IMR-90 (cell line): ENCODE measurements at regions not wholly inside any gene's neighbourhood (a gene's known extent, or its start where the extent isn't known, plus 50 kb on each side); places are given as distances from the start of the nearest gene placed in this dataset.

Experiments
- ATAC-seq: fragments of 200-7000 bp; cut with Tn5 transposase; 2 replicates; pipeline ENCODE4 v1.9.1; 2020; ENCODE audit warnings: low read depth, mild to moderate bottlenecking, moderate library complexity
- BruUV-seq: library from RNA; stranded (reverse); fragments of 400-500 nt; replicated peaks from 2 replicates; lab custom pipeline; 2021; lab: Mats Ljungman, UMichigan
- CTCF ChIA-PET: fragments of 300-600 bp; formaldehyde crosslinking; extraction: SDS; loops from one replicate; lab custom pipeline; 2021; ENCODE audit warnings: antibody characterized with exemption; lab: Yijun Ruan, JAX
- POLR2A ChIA-PET: fragments of 300-600 bp; sonication (Branson Sonifier 250); formaldehyde crosslinking; loops from one replicate; lab custom pipeline; 2022; ENCODE audit warnings: antibody characterized with exemption; ENCODE audit not compliant: unreplicated experiment; lab: Charles Lee
- DNase-seq: peaks from one replicate; pipeline ENCODE4 v3.0.0; 2013
- H2AFZ ChIP-seq: replicated peaks from 2 replicates; pipeline ENCODE3; 2013; ENCODE audit warnings: low read length, mild to moderate bottlenecking; ENCODE audit not compliant: poor library complexity
- H2AK5ac ChIP-seq: 2 replicates; pipeline ENCODE4 v1.6.1; 2013; ENCODE audit warnings: low read depth, low read length, inconsistent platforms
- H2AK9ac ChIP-seq: replicated peaks from 2 replicates; pipeline ENCODE3; 2013; ENCODE audit warnings: mild to moderate bottlenecking, low read depth, low read length, moderate library complexity; ENCODE audit not compliant: poor library complexity
- H2BK120ac ChIP-seq: 2 replicates; pipeline ENCODE4 v1.6.1; 2013; ENCODE audit warnings: low read depth, low read length, inconsistent platforms
- H2BK15ac ChIP-seq: 3 replicates; pipeline ENCODE4 v1.6.1; 2013; ENCODE audit warnings: low read depth, low read length, inconsistent platforms
- H2BK20ac ChIP-seq: 2 replicates; pipeline ENCODE4 v1.6.1; 2013; ENCODE audit warnings: low read depth, mild to moderate bottlenecking, inconsistent platforms, low read length, moderate library complexity
- H2BK5ac ChIP-seq: 2 replicates; pipeline ENCODE4 v1.6.1; 2013; ENCODE audit warnings: mild to moderate bottlenecking, low read depth, low read length, inconsistent platforms; ENCODE audit not compliant: poor library complexity, severe bottlenecking
- H3K14ac ChIP-seq: replicated peaks from 2 replicates; pipeline ENCODE4 v1.6.1; 2013; ENCODE audit warnings: low read depth, low read length, inconsistent platforms
- H3K18ac ChIP-seq: 2 replicates; pipeline ENCODE4 v1.6.1; 2013; ENCODE audit warnings: low read depth, low read length, control low read depth
- H3K23ac ChIP-seq: 2 replicates; pipeline ENCODE4 v1.6.1; 2013; ENCODE audit warnings: low read depth, low read length, inconsistent platforms
- H3K27ac ChIP-seq: 2 replicates; pipeline ENCODE4 v1.5.1; 2013; ENCODE audit warnings: mild to moderate bottlenecking, control low read depth, low read length; ENCODE audit not compliant: insufficient read depth
- H3K27me3 ChIP-seq: 2 replicates; pipeline ENCODE4 v1.6.1; 2013; ENCODE audit warnings: low read length; ENCODE audit not compliant: control insufficient read depth, insufficient read depth
- H3K36me3 ChIP-seq: 2 replicates; pipeline ENCODE4 v1.6.1; 2013; ENCODE audit warnings: low read length, mixed read lengths; ENCODE audit not compliant: control insufficient read depth, insufficient read depth
- H3K4ac ChIP-seq: 2 replicates; pipeline ENCODE4 v1.6.1; 2013; ENCODE audit warnings: low read depth, low read length, inconsistent platforms
- H3K4me1 ChIP-seq: 2 replicates; pipeline ENCODE4 v1.6.1; 2013; ENCODE audit warnings: low read length, mixed read lengths; ENCODE audit not compliant: control insufficient read depth, insufficient read depth
- H3K4me2 ChIP-seq: 2 replicates; pipeline ENCODE4 v1.6.1; 2013; ENCODE audit warnings: low read depth, mild to moderate bottlenecking, control low read depth, low read length, moderate library complexity
- H3K4me3 ChIP-seq: 2 replicates; pipeline ENCODE4 v1.5.1; 2013; ENCODE audit warnings: low read depth, mild to moderate bottlenecking, control low read depth, low read length, moderate library complexity; ENCODE audit not compliant: insufficient read depth
- H3K56ac ChIP-seq: 2 replicates; pipeline ENCODE4 v1.6.1; 2013; ENCODE audit warnings: low read length, inconsistent platforms; ENCODE audit not compliant: insufficient read depth; ENCODE audit errors: extremely low read depth
- H3K79me1 ChIP-seq, 2 experiments: 2 replicates each; pipeline ENCODE4 v1.6.1; 2013; ENCODE audit warnings: low read length in 2 of 2, inconsistent platforms in 1 of 2, low read depth in 1 of 2
- H3K9ac ChIP-seq: 2 replicates; pipeline ENCODE4 v1.6.1; 2013; ENCODE audit warnings: low read depth, low read length, control low read depth
- H3K9me1 ChIP-seq: 2 replicates; pipeline ENCODE4 v1.6.1; 2013; ENCODE audit warnings: low read length, inconsistent platforms; ENCODE audit not compliant: insufficient read depth
- H3K9me3 ChIP-seq: 2 replicates; pipeline ENCODE4 v1.6.1; 2013; ENCODE audit warnings: low read length; ENCODE audit not compliant: control insufficient read depth, insufficient read depth
- H4K20me1 ChIP-seq: 2 replicates; pipeline ENCODE4 v1.6.1; 2013; ENCODE audit warnings: low read length, inconsistent platforms; ENCODE audit not compliant: insufficient read depth
- H4K5ac ChIP-seq: 2 replicates; pipeline ENCODE4 v1.6.1; 2013; ENCODE audit warnings: mild to moderate bottlenecking, low read depth, low read length, control low read depth
- H4K8ac ChIP-seq, 2 experiments: 2 replicates each; pipeline ENCODE4 v1.6.1; 2013; ENCODE audit warnings: low read depth in 2 of 2, low read length in 2 of 2, control low read depth in 1 of 2, inconsistent platforms in 1 of 2
- H4K91ac ChIP-seq: 2 replicates; pipeline ENCODE4 v1.6.1; 2013; ENCODE audit warnings: low read depth, low read length, inconsistent platforms; ENCODE audit not compliant: insufficient read depth
- BHLHE40 ChIP-seq: fragments of 150-350 bp; IDR thresholded peaks from 2 replicates; pipeline ENCODE4 v1.6.1; 2016; ENCODE audit warnings: mild to moderate bottlenecking, low read depth, low read length
- CEBPB ChIP-seq: IDR thresholded peaks from 2 replicates; pipeline ENCODE4 v1.6.1; 2012; ENCODE audit warnings: low read depth, low read length, improper control_type of control experiment
- CHD1 ChIP-seq: IDR thresholded peaks from 2 replicates; pipeline ENCODE4 v1.6.1; 2012; ENCODE audit warnings: low read depth, low read length, improper control_type of control experiment
- CTCF ChIP-seq: conservative IDR thresholded peaks from 2 replicates; pipeline ENCODE4 v1.5.1; 2012; ENCODE audit warnings: mild to moderate bottlenecking, low read depth, low read length, improper control_type of control experiment
- ELK1 ChIP-seq: fragments of 150-350 bp; IDR thresholded peaks from 2 replicates; pipeline ENCODE4 v1.6.1; 2016; ENCODE audit warnings: low read depth, mild to moderate bottlenecking, low read length, moderate library complexity, borderline replicate concordance
- FOS ChIP-seq: fragments of 150-350 bp; IDR thresholded peaks from 2 replicates; pipeline ENCODE4 v1.6.1; 2016; ENCODE audit warnings: low read depth, low read length
- MAFK ChIP-seq: IDR thresholded peaks from 2 replicates; pipeline ENCODE4 v1.6.1; 2012; ENCODE audit warnings: low read depth, low read length, improper control_type of control experiment
- MAZ ChIP-seq: IDR thresholded peaks from 2 replicates; pipeline ENCODE4 v1.6.1; 2012; ENCODE audit warnings: low read depth, mild to moderate bottlenecking, low read length, improper control_type of control experiment, moderate library complexity, borderline replicate concordance
- MXI1 ChIP-seq: IDR thresholded peaks from 2 replicates; pipeline ENCODE4 v1.6.1; 2012; ENCODE audit warnings: low read depth, mild to moderate bottlenecking, low read length, moderate library complexity, borderline replicate concordance
- NFE2L2 ChIP-seq: fragments of 150-350 bp; IDR thresholded peaks from 2 replicates; pipeline ENCODE4 v1.6.1; 2016; ENCODE audit warnings: low read depth, mild to moderate bottlenecking, low read length
- POLR2A ChIP-seq: IDR thresholded peaks from 2 replicates; pipeline ENCODE4 v1.6.1; 2012; ENCODE audit warnings: mild to moderate bottlenecking, low read depth, low read length
- RAD21 ChIP-seq: IDR thresholded peaks from 2 replicates; pipeline ENCODE4 v1.6.1; 2012; ENCODE audit warnings: low read length, improper control_type of control experiment
- RCOR1 ChIP-seq: IDR thresholded peaks from 2 replicates; pipeline ENCODE4 v1.6.1; 2012; ENCODE audit warnings: mild to moderate bottlenecking, low read length, improper control_type of control experiment; ENCODE audit not compliant: insufficient replicate concordance
- RFX5 ChIP-seq: IDR thresholded peaks from 2 replicates; pipeline ENCODE4 v1.8.0; 2012; ENCODE audit warnings: low read depth, mild to moderate bottlenecking, low read length, moderate library complexity
- SMC3 ChIP-seq: fragments of 150-350 bp; IDR thresholded peaks from 2 replicates; pipeline ENCODE4 v1.6.1; 2016; ENCODE audit warnings: low read depth, mild to moderate bottlenecking, antibody characterized with exemption, low read length, moderate library complexity
- USF2 ChIP-seq: fragments of 150-350 bp; IDR thresholded peaks from 2 replicates; pipeline ENCODE4 v1.6.1; 2017; ENCODE audit warnings: mild to moderate bottlenecking, antibody characterized with exemption, low read length, low read depth
- WGBS, 2 experiments: methylation state at CpG; one replicate each; pipeline versions ENCODE4 v1.1.5 to v1.1.7; 2013; ENCODE audit warnings: missing lambda C conversion rate in 2 of 2; ENCODE audit not compliant: insufficient read length in 1 of 2; ENCODE audit errors: extremely low coverage in 2 of 2; 5-methylcytosine and 5-hydroxymethylcytosine counted together
- dilution Hi-C: fragments of 300-500 bp; cut with HindIII; formaldehyde crosslinking; loops from one replicate; pipeline ENCODE4 v1.14.3; 2018; ENCODE audit warnings: low sequenced_read_pairs; ENCODE audit not compliant: unreplicated experiment
- in situ Hi-C: fragments of 300-500 bp; cut with MboI; formaldehyde crosslinking; loops from 3 replicates; pipeline ENCODE4 v1.14.3; 2019; ENCODE audit warnings: low sequenced_read_pairs, inconsistent platforms, mixed read lengths
- intact Hi-C: fragments of 100-400 bp; cut with micrococcal nuclease; formaldehyde crosslinking; loops from 2 replicates; pipeline ENCODE4 v1.10.0; 2022

- ChIA-PET CTCF (no interaction called here), POLR2A (no interaction called here)
- H3K9me1 ChIP-seq: no peaks in the 10 kb centered on the region
- H3K9me3 ChIP-seq: peaks cover 16% of the 10 kb centered on the region
- no peak overlapping the region for H3K4ac ChIP-seq
- BruUV-seq: no TSS peak
- no peak overlapping the region for H2AFZ ChIP-seq
- TF ChIP-seq RFX5: no peak
- no peak for TF ChIP-seq POLR2A
- TF ChIP-seq BHLHE40: no peak
- TF ChIP-seq FOS: no peak
- TF ChIP-seq USF2: no peak
- no peak for TF ChIP-seq NFE2L2
- no peak for TF ChIP-seq CHD1
- TF ChIP-seq SMC3: no peak
- no peak for TF ChIP-seq CTCF
- TF ChIP-seq MAZ: no peak
- TF ChIP-seq ELK1: no peak
- no peak for TF ChIP-seq RAD21
- TF ChIP-seq RCOR1: no peak
- TF ChIP-seq MXI1: no peak
- TF ChIP-seq MAFK: no peak
- TF ChIP-seq CEBPB: no peak
- no peak overlapping the region for H4K8ac ChIP-seq
- no peak overlapping the region for H3K4me2 ChIP-seq
- H2AK9ac ChIP-seq: no peak overlapping the region
- intact Hi-C loops (no loop called here), in situ Hi-C loops (no loop called here), dilution Hi-C loops (no loop called here)
- H4K5ac ChIP-seq: no peak overlapping the region
- no peak overlapping the region for H3K4me3 ChIP-seq
- no peaks in the 10 kb centered on the region for H3K79me1 ChIP-seq
- H3K36me3 ChIP-seq: no peaks in the 10 kb centered on the region
- no peak for DNase-seq
- H4K20me1 ChIP-seq: no peaks in the 10 kb centered on the region
- H3K14ac ChIP-seq: no peak overlapping the region
- no peak overlapping the region for H3K56ac ChIP-seq
- H2BK20ac ChIP-seq: no peak overlapping the region
- no peaks in the 10 kb centered on the region for H3K4me1 ChIP-seq
- H2AK5ac ChIP-seq: no peak overlapping the region
- no peak overlapping the region for H4K91ac ChIP-seq
- H3K27ac ChIP-seq: no peak overlapping the region
- WGBS, 2 experiments: no CpG with 5 or more reads among the region's 4 CpGs
- no peak overlapping the region for H3K23ac ChIP-seq
- ATAC-seq: no peak
- H2BK5ac ChIP-seq: no peak overlapping the region
- H2BK15ac ChIP-seq: no peak overlapping the region
- no peak overlapping the region for H3K18ac ChIP-seq
- no peaks in the 10 kb centered on the region for H3K27me3 ChIP-seq
- H2BK120ac ChIP-seq: no peak overlapping the region
- no peak overlapping the region for H3K9ac ChIP-seq
These were observed 114.3 kb upstream of the SLC24A3 start for GRCh38 chr20:19098117-19098516.
